ENCODE measurements at regions not wholly inside any gene's neighbourhood (a gene's known extent, or its start where the extent isn't known, plus 50 kb on each side); places are given as distances from the start of the nearest gene placed in this dataset.
"Not testable (repeated sequence)": the region's sequence is repeated elsewhere in the genome, so short reads cannot be mapped to it uniquely, and the experiment has no call there.

- not testable (repeated sequence) for TF ChIP-seq POLR2A, CTCF (IDR thresholded peaks at IDR 0.05)
Observed at GRCh38 chr12:131440209-131441059, 270.5 kb upstream of the SFSWAP start.

Data from esophagus squamous epithelium (tissue), 4 donors.